ENCODE measurements at regions not wholly inside any gene's neighbourhood (a gene's known extent, or its start where the extent isn't known, plus 50 kb on each side); places are given as distances from the start of the nearest gene placed in this dataset.
"Not testable (repeated sequence)": the region's sequence is repeated elsewhere in the genome, so short reads cannot be mapped to it uniquely, and the experiment has no call there.

GRCh38 chr6:134574491-134574890 lies 256.6 kb upstream of the SGK1 start:
- H3F3A ChIP-seq (ENCODE audit: insufficient read depth), result no peaks in the 10 kb centered on the region
- no peaks in the 10 kb centered on the region for H3K9me2 ChIP-seq (ENCODE audit: insufficient read depth)
- no peaks in the 10 kb centered on the region for H3K36me3 ChIP-seq (ENCODE audit: low read depth)
- H3K9ac ChIP-seq, result no peak overlapping the region
- H2AFZ ChIP-seq, result no peak overlapping the region
- DNase-seq, result no peak
- H3K4me3 ChIP-seq, result no peak overlapping the region
- in situ Hi-C loops (cut with MboI), result no loop called here
- H3K27ac ChIP-seq, result no peak overlapping the region
- TF ChIP-seq EZH2 (IDR thresholded peaks at IDR 0.05; ENCODE audit: insufficient read depth, poor library complexity, severe bottlenecking) (no peak), EZH2phosphoT487 (IDR thresholded peaks at IDR 0.05; ENCODE audit: insufficient read depth, low read depth) (no peak)
- no peaks in the 10 kb centered on the region for H3K27me3 ChIP-seq (replicated peaks; ENCODE audit: insufficient read depth)
- H4K20me1 ChIP-seq (ENCODE audit: insufficient read depth), result no peaks in the 10 kb centered on the region
- H3K4me2 ChIP-seq (ENCODE audit: unreplicated experiment), result no peak overlapping the region
- H3K79me2 ChIP-seq (ENCODE audit: insufficient read depth), result no peaks in the 10 kb centered on the region
- H3K9me3 ChIP-seq (ENCODE audit: low read depth), result no peaks in the 10 kb centered on the region
- no peaks in the 10 kb centered on the region for H3K4me1 ChIP-seq (ENCODE audit: insufficient read depth)
- WGBS, 2 experiments (ENCODE audit: low coverage in 1 of 2, low lambda C conversion rate in 2 of 2, missing lambda C conversion rate in 2 of 2), result 57 to 58% methylated on average over 5 of the region's 5 CpGs

- H3K4me2 ChIP-seq (ENCODE audit: unreplicated experiment); H3K27ac ChIP-seq; H3K79me2 ChIP-seq (ENCODE audit: insufficient read depth); H4K20me1 ChIP-seq (ENCODE audit: insufficient read depth); H3K4me1 ChIP-seq (ENCODE audit: insufficient read depth); H3K9me3 ChIP-seq (ENCODE audit: low read depth); DNase-seq; H3K9me2 ChIP-seq (ENCODE audit: insufficient read depth); H3K27me3 ChIP-seq (replicated peaks; ENCODE audit: insufficient read depth); H3K36me3 ChIP-seq (ENCODE audit: low read depth); in situ Hi-C loops (cut with MboI); H2AFZ ChIP-seq; H3K9ac ChIP-seq; H3K4me3 ChIP-seq; H3F3A ChIP-seq (ENCODE audit: insufficient read depth): not testable (repeated sequence)
- 94 to 96% methylated on average over 3 of the region's 3 CpGs for WGBS, 2 experiments (ENCODE audit: low coverage in 1 of 2, low lambda C conversion rate in 2 of 2, missing lambda C conversion rate in 2 of 2)
Measured at GRCh38 chr6:134569996-134570395, 252.1 kb upstream of the SGK1 start.

DNA sequence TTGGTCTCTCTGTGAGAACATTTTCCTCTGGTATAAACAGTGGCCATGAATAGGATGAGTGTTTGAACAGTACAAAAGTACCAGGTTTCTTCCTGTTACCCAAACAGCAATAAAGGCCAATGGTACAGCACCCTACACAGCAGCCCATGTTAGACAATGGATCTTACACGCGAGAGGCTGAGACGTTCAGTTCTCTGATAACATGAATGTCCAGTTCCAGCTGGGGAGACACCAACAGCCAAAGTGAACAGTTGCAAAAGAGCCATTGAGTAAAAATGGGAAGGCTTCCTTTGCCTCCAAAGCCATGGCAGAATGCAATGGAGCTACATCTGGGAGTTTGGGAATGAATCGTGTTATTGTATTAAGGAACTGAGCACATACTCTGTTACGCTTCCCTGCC lies 246.8 kb upstream of the SGK1 start:
- Histone ChIP-seq H3K9me3 (ENCODE audit: low read depth) (no peaks in the 10 kb centered on the region), H3K27ac (no peak overlapping the region), H2AFZ (no peak overlapping the region), H3K4me3 (no peak overlapping the region), H3K79me2 (ENCODE audit: insufficient read depth) (no peaks in the 10 kb centered on the region), H4K20me1 (ENCODE audit: insufficient read depth) (no peaks in the 10 kb centered on the region), H3K9me2 (ENCODE audit: insufficient read depth) (peaks cover 7% of the 10 kb centered on the region; the same call in 1 of the 2 replicates), H3K36me3 (ENCODE audit: low read depth) (no peaks in the 10 kb centered on the region), H3K27me3 (replicated peaks; ENCODE audit: insufficient read depth) (no peaks in the 10 kb centered on the region), H3K4me2 (ENCODE audit: unreplicated experiment) (no peak overlapping the region), H3K9ac (no peak overlapping the region), H3F3A (ENCODE audit: insufficient read depth) (no peaks in the 10 kb centered on the region), H3K4me1 (ENCODE audit: insufficient read depth) (no peaks in the 10 kb centered on the region)
- TF ChIP-seq EZH2phosphoT487 (IDR thresholded peaks at IDR 0.05; ENCODE audit: insufficient read depth, low read depth) (no peak), EZH2 (IDR thresholded peaks at IDR 0.05; ENCODE audit: insufficient read depth, poor library complexity, severe bottlenecking) (no peak)
- in situ Hi-C loops (cut with MboI), result no loop called here
- WGBS, 2 experiments (ENCODE audit: low coverage in 1 of 2, low lambda C conversion rate in 2 of 2, missing lambda C conversion rate in 2 of 2), result 88 to 93% methylated on average over 5 of the region's 5 CpGs
- no peak for DNase-seq

DNA sequence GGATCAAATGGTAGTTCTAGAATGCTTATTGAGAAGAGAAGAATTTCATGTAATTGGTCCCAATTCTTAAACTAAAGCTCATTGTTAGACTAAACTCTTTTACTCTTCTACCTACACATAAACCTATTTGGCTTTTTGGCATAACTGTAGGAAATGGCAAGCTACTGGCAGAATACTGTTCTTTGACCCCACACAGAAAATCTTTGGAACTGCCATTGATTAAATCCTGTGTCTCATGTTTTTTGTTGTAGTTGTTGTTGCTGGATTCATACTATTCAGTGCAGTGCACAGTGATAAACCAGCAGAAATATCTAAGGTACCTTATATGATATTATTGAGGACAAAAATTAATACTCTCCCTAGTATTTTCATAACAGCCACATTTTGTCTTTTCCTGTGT lies 242.1 kb upstream of the SGK1 start:
- no peaks in the 10 kb centered on the region for H3K9me3 ChIP-seq (ENCODE audit: low read depth)
- no peak overlapping the region for H3K4me3 ChIP-seq
- no peaks in the 10 kb centered on the region for H3F3A ChIP-seq (ENCODE audit: insufficient read depth)
- H3K36me3 ChIP-seq (ENCODE audit: low read depth), result no peaks in the 10 kb centered on the region
- H4K20me1 ChIP-seq (ENCODE audit: insufficient read depth), result no peaks in the 10 kb centered on the region
- no peaks in the 10 kb centered on the region for H3K4me1 ChIP-seq (ENCODE audit: insufficient read depth)
- H3K9me2 ChIP-seq (ENCODE audit: insufficient read depth), result no peaks in the 10 kb centered on the region
- TF ChIP-seq EZH2phosphoT487 (IDR thresholded peaks at IDR 0.05; ENCODE audit: insufficient read depth, low read depth), result no peak
- no peak for TF ChIP-seq EZH2 (IDR thresholded peaks at IDR 0.05; ENCODE audit: insufficient read depth, poor library complexity, severe bottlenecking)
- H3K4me2 ChIP-seq (ENCODE audit: unreplicated experiment), result no peak overlapping the region
- no peak overlapping the region for H2AFZ ChIP-seq
- no peaks in the 10 kb centered on the region for H3K27me3 ChIP-seq (replicated peaks; ENCODE audit: insufficient read depth)
- no peak overlapping the region for H3K9ac ChIP-seq
- in situ Hi-C loops (cut with MboI), result no loop called here
- no peak for DNase-seq
- H3K27ac ChIP-seq, result no peak overlapping the region
- no peaks in the 10 kb centered on the region for H3K79me2 ChIP-seq (ENCODE audit: insufficient read depth)

GRCh38 chr6:134557509-134557908 lies 239.6 kb upstream of the SGK1 start:
- H3K4me2 ChIP-seq (ENCODE audit: unreplicated experiment), result no peak overlapping the region
- in situ Hi-C loops (cut with MboI), result no loop called here
- no peaks in the 10 kb centered on the region for H3K9me2 ChIP-seq (ENCODE audit: insufficient read depth)
- H3K9ac ChIP-seq, result no peak overlapping the region
- 83 to 96% methylated on average over 1 of the region's 1 CpG for WGBS, 2 experiments (ENCODE audit: low coverage in 1 of 2, low lambda C conversion rate in 2 of 2, missing lambda C conversion rate in 2 of 2)
- H3K27me3 ChIP-seq (replicated peaks; ENCODE audit: insufficient read depth), result no peaks in the 10 kb centered on the region
- no peaks in the 10 kb centered on the region for H3K79me2 ChIP-seq (ENCODE audit: insufficient read depth)
- no peaks in the 10 kb centered on the region for H3K36me3 ChIP-seq (ENCODE audit: low read depth)
- no peak overlapping the region for H3K4me3 ChIP-seq
- no peaks in the 10 kb centered on the region for H4K20me1 ChIP-seq (ENCODE audit: insufficient read depth)
- peaks cover under 1% of the 10 kb centered on the region; the same call in 1 of the 2 replicates for H3F3A ChIP-seq (ENCODE audit: insufficient read depth)
- DNase-seq, result no peak
- H3K4me1 ChIP-seq (ENCODE audit: insufficient read depth), result no peaks in the 10 kb centered on the region
- H3K27ac ChIP-seq, result no peak overlapping the region
- no peaks in the 10 kb centered on the region for H3K9me3 ChIP-seq (ENCODE audit: low read depth)
- TF ChIP-seq EZH2 (IDR thresholded peaks at IDR 0.05; ENCODE audit: insufficient read depth, poor library complexity, severe bottlenecking) (no peak), EZH2phosphoT487 (IDR thresholded peaks at IDR 0.05; ENCODE audit: insufficient read depth, low read depth) (no peak)
- H2AFZ ChIP-seq, result no peak overlapping the region
